Glutamatergic neuron (in vitro differentiated cells): ENCODE measurements at regions not wholly inside any gene's neighbourhood (a gene's known extent, or its start where the extent isn't known, plus 50 kb on each side); places are given as distances from the start of the nearest gene placed in this dataset.

Experiments used
- DNase-seq: peaks from one replicate; pipeline ENCODE4 v3.0.0; 2022
- H3K27ac Mint-ChIP-seq: one replicate; pipeline ENCODE4 v1.8.0; 2020; ENCODE audit warnings: mild to moderate bottlenecking, mixed read lengths, inconsistent platforms; ENCODE audit not compliant: unreplicated experiment
- H3K27me3 Mint-ChIP-seq: one replicate; pipeline ENCODE4 v1.8.0; 2020; ENCODE audit warnings: mild to moderate bottlenecking, moderate library complexity, mixed read lengths, inconsistent platforms; ENCODE audit not compliant: unreplicated experiment
- H3K36me3 Mint-ChIP-seq: one replicate; pipeline ENCODE4 v1.8.0; 2020; ENCODE audit warnings: mild to moderate bottlenecking, mixed read lengths, inconsistent platforms; ENCODE audit not compliant: unreplicated experiment
- H3K4me1 Mint-ChIP-seq: one replicate; pipeline ENCODE4 v1.8.0; 2020; ENCODE audit warnings: mild to moderate bottlenecking, low read depth, mixed read lengths, inconsistent platforms; ENCODE audit not compliant: unreplicated experiment
- H3K4me3 Mint-ChIP-seq: one replicate; pipeline ENCODE4 v1.8.0; 2020; ENCODE audit warnings: mild to moderate bottlenecking, mixed read lengths, inconsistent platforms; ENCODE audit not compliant: unreplicated experiment
- H3K9me3 Mint-ChIP-seq: one replicate; pipeline ENCODE4 v1.8.0; 2020; ENCODE audit warnings: mild to moderate bottlenecking, moderate library complexity, mixed read lengths, inconsistent platforms; ENCODE audit not compliant: unreplicated experiment
- CTCF ChIP-seq: fragments of 200-600 bp; sonication (generic); IDR thresholded peaks from one replicate; pipeline ENCODE4 v1.5.0; 2021; ENCODE audit not compliant: partially characterized antibody, unreplicated experiment

GRCh38 chr11:134978388-134979088 lies 566.5 kb upstream of the B3GAT1 start:
- no peak for DNase-seq
- Mint-ChIP-seq H3K27ac (no peak overlapping the region), H3K27me3 (peaks cover 5% of the 10 kb centered on the region), H3K36me3 (no peaks in the 10 kb centered on the region), H3K9me3 (peaks cover 2% of the 10 kb centered on the region), H3K4me3 (no peak overlapping the region), H3K4me1 (no peaks in the 10 kb centered on the region)
- no peak for TF ChIP-seq CTCF

GRCh38 chr11:134976551-134976950 lies 564.5 kb upstream of the B3GAT1 start:
- Mint-ChIP-seq H3K36me3 (no peaks in the 10 kb centered on the region), H3K4me3 (no peak overlapping the region), H3K27me3 (peaks cover 6% of the 10 kb centered on the region), H3K4me1 (peaks cover 3% of the 10 kb centered on the region), H3K27ac (no peak overlapping the region), H3K9me3 (peaks cover 2% of the 10 kb centered on the region)
- TF ChIP-seq CTCF, result no peak
- no peak for DNase-seq

- Mint-ChIP-seq H3K4me1 (peaks cover 3% of the 10 kb centered on the region), H3K27ac (no peak overlapping the region)
These were observed 563.9 kb upstream of the B3GAT1 start for GRCh38 chr11:134975866-134976376.

GRCh38 chr11:134973801-134974200 lies 561.8 kb upstream of the B3GAT1 start:
- Mint-ChIP-seq H3K27ac (no peak overlapping the region), H3K27me3 (peaks cover 8% of the 10 kb centered on the region), H3K36me3 (no peaks in the 10 kb centered on the region), H3K9me3 (peaks cover under 1% of the 10 kb centered on the region), H3K4me3 (no peak overlapping the region), H3K4me1 (peaks cover 3% of the 10 kb centered on the region)
- DNase-seq, result no peak
- TF ChIP-seq CTCF, result no peak

More at GRCh38 chr11:134975866-134976376, 563.9 kb upstream of the B3GAT1 start:
- Mint-ChIP-seq H3K36me3 (no peaks in the 10 kb centered on the region), H3K9me3 (peaks cover 2% of the 10 kb centered on the region), H3K27me3 (peaks cover 6% of the 10 kb centered on the region), H3K4me3 (no peak overlapping the region)
- DNase-seq, result no peak
- TF ChIP-seq CTCF, result no peak

GRCh38 chr11:134971381-134971780 lies 559.3 kb upstream of the B3GAT1 start:
- Mint-ChIP-seq H3K9me3 (no peaks in the 10 kb centered on the region), H3K27me3 (peaks cover 8% of the 10 kb centered on the region), H3K4me1 (peaks cover 3% of the 10 kb centered on the region), H3K27ac (no peak overlapping the region), H3K4me3 (no peak overlapping the region), H3K36me3 (no peaks in the 10 kb centered on the region)
- no peak for TF ChIP-seq CTCF
- DNase-seq, result no peak
